ENCODE measurements at regions not wholly inside any gene's neighbourhood (a gene's known extent, or its start where the extent isn't known, plus 50 kb on each side); places are given as distances from the start of the nearest gene placed in this dataset.

DNA sequence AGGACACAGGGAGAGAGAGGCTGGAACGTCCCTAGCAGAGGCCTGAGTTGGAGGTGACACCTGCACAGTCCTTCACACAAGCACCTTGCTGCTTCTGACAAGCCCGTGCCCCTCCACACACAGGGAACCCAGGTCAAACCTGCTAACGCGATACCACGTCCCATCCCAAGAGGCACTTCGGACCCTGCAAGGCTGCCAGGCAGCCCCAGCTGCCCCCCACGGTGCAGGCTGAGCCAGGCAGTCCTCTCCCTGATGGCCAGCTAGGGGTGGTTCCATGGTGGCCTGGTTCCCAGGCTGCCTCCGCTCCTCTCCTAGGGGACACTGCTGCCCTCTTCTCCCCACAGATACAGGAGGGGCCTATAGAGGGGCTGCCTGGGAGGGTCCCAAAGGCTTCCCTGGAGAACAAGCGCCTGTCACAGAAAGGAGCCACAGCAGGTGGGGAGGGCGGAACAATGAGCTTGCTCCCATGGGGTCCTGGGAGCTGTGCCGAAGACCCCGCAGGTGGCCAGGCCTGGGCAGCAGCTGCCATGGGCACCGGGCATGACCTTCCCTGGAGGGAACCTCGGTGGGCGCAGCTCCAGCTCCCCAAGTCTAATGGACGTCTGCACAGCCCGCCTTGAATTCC, 434.2 kb upstream of the MYT1L start:
- Histone ChIP-seq H3K27ac (no peak overlapping the region), H3K36me3 (replicated peaks in 1 of 2; ENCODE audit: insufficient read depth in 1 of 2, low read depth in 2 of 2) (no peaks in the 10 kb centered on the region), H3K27me3 (no peaks in the 10 kb centered on the region), H3K4me1 (no peaks in the 10 kb centered on the region), H3K9me3 (no peaks in the 10 kb centered on the region), H3K4me3 (no peak overlapping the region)
- DNase-seq = no peak
- no peak for TF ChIP-seq POLR2A (IDR thresholded peaks at IDR 0.05)
- TF ChIP-seq, protein P1, sequence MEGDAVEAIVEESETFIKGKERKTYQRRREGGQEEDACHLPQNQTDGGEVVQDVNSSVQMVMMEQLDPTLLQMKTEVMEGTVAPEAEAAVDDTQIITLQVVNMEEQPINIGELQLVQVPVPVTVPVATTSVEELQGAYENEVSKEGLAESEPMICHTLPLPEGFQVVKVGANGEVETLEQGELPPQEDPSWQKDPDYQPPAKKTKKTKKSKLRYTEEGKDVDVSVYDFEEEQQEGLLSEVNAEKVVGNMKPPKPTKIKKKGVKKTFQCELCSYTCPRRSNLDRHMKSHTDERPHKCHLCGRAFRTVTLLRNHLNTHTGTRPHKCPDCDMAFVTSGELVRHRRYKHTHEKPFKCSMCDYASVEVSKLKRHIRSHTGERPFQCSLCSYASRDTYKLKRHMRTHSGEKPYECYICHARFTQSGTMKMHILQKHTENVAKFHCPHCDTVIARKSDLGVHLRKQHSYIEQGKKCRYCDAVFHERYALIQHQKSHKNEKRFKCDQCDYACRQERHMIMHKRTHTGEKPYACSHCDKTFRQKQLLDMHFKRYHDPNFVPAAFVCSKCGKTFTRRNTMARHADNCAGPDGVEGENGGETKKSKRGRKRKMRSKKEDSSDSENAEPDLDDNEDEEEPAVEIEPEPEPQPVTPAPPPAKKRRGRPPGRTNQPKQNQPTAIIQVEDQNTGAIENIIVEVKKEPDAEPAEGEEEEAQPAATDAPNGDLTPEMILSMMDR (IDR thresholded peaks at IDR 0.05) = no peak
- WGBS, 2 donors = 72 to 75% methylated on average over 10 to 15 of the region's 17 CpGs
- intact Hi-C loops (cut with DNase I) = no loop called here
- ATAC-seq = no peak

DNA sequence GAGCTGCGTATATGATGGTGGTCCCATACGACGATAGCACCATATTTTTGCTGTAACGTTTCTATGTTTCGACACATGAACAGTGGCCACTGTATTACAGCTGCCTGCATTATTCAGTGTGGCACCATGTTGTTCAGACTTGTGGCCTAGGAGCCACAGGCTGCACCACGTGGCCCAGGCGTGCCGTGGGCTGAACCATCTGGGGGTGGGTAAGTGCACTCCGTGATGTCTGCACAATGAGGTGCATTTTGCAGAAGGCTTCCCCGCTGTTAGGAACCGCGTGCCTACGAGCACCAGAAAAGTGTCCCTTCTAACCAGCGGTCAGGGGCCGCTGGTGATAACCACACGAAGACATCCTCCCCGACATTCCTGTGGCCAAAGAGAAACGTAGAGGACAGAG, 433.7 kb upstream of the MYT1L start:
- TF ChIP-seq, protein P1 (IDR thresholded peaks at IDR 0.05) = no peak
- no peak for TF ChIP-seq POLR2A (IDR thresholded peaks at IDR 0.05)
- ATAC-seq = no peak

DNA sequence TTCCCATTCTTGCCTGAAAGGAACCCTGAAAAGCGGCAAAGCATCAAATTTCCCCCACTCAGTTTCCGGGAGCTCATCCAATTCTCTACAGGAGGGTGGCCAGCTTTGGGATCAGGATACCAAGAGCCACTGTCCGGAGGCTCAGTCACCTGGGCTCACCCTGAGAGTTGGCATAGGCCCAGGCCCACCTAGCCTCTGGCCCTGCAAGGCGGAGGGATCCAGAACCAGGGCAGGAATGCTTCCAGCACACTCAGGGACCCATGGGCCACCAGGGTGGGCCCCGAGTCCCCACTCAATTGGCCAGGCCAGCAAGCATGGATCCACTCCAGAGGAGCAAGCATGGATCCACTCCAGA, 432.9 kb upstream of the MYT1L start:
- H3K9me3 ChIP-seq = no peaks in the 10 kb centered on the region
- H3K27me3 ChIP-seq = no peaks in the 10 kb centered on the region
- TF ChIP-seq POLR2A (IDR thresholded peaks at IDR 0.05) = no peak
- TF ChIP-seq, protein P1 (IDR thresholded peaks at IDR 0.05) = no peak
- H3K4me3 ChIP-seq = no peak overlapping the region
- DNase-seq (no peak), ATAC-seq (no peak)
- intact Hi-C loops (cut with DNase I) = no loop called here
- 89% methylated on average over 5 of the region's 5 CpGs; no CpG with 5 or more reads in 1 of the 2 donors for WGBS, 2 donors
- H3K36me3 ChIP-seq (replicated peaks in 1 of 2; ENCODE audit: insufficient read depth in 1 of 2, low read depth in 2 of 2) = no peaks in the 10 kb centered on the region
- no peak overlapping the region for H3K27ac ChIP-seq
- no peaks in the 10 kb centered on the region for H3K4me1 ChIP-seq

More for the DNA sequence above, 433.7 kb upstream of the MYT1L start:
- Histone ChIP-seq H3K27ac (no peak overlapping the region), H3K36me3 (replicated peaks in 1 of 2; ENCODE audit: insufficient read depth in 1 of 2, low read depth in 2 of 2) (no peaks in the 10 kb centered on the region), H3K4me3 (no peak overlapping the region), H3K9me3 (no peaks in the 10 kb centered on the region), H3K4me1 (no peaks in the 10 kb centered on the region), H3K27me3 (no peaks in the 10 kb centered on the region)
- no peak for DNase-seq
- intact Hi-C loops (cut with DNase I) = no loop called here
- WGBS, 2 donors = 84 to 86% methylated on average over 18 of the region's 18 CpGs

DNA sequence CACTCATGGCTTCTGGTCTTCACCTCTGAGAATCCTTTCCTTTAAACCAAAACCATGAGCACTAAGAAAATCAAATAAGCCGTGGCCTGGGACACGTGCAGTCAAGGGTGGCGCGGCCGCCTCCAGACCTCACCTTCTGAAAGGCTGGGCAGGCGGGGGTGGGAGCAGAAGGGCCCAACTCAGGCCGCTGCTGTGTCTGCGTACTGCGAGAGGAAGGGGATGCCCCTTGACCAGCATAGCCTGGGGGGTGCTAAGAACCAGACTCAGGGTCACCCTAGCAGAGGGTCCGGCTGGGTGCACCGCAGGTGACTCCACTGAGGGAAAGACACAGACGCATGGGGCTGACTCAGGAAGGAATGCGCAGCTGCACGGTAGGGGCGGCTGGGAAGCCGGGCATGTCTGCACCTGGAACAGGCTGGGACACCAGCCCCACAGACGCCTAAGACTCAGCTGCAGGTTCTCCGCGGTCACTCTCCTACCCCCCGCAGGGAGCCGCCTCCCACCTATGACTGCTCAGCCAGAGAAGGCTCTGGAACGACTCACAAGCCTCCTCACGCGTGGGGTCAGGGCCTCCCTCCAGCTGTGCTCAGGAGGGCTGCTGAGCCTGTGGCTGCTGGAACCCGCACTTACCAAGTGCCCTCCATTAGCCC, 432.4 kb upstream of the MYT1L start:
- intact Hi-C loops (cut with DNase I) = no loop called here
- ATAC-seq (no peak), DNase-seq (no peak)
- TF ChIP-seq, protein P1 (IDR thresholded peaks at IDR 0.05) = no peak
- no peak for TF ChIP-seq POLR2A (IDR thresholded peaks at IDR 0.05)
- WGBS, 2 donors = 75 to 78% methylated on average over 21 to 25 of the region's 25 CpGs
- H3K4me1 ChIP-seq = no peaks in the 10 kb centered on the region
- H3K9me3 ChIP-seq = no peaks in the 10 kb centered on the region
- no peak overlapping the region for H3K27ac ChIP-seq
- no peaks in the 10 kb centered on the region for H3K27me3 ChIP-seq
- H3K4me3 ChIP-seq = no peak overlapping the region
- H3K36me3 ChIP-seq (replicated peaks in 1 of 2; ENCODE audit: insufficient read depth in 1 of 2, low read depth in 2 of 2) = no peaks in the 10 kb centered on the region

DNA sequence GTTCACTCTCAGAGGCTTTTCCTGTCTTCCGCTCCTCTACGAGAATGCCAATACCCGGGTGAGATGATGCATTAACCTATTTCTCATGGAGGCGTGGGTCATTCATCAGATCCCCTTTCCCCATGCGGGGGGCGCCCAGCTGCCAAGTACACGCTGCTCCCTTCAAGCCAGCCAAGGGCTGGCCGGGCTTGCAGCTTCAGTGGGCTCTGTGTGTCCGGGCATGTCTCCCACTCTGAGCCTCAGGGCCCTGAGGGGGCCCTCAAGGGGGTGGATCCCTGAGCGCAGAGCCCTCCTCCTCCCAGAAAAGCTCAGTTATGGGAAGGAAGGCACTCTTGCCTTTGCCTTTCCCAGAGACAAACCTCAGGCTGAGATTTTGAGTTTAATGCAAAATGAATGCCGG, 431.8 kb upstream of the MYT1L start:
- Histone ChIP-seq H3K27ac (no peak overlapping the region), H3K36me3 (replicated peaks in 1 of 2; ENCODE audit: insufficient read depth in 1 of 2, low read depth in 2 of 2) (no peaks in the 10 kb centered on the region), H3K9me3 (no peaks in the 10 kb centered on the region), H3K27me3 (no peaks in the 10 kb centered on the region), H3K4me1 (no peaks in the 10 kb centered on the region), H3K4me3 (no peak overlapping the region)
- WGBS, 2 donors = 70 to 73% methylated on average over 10 to 11 of the region's 11 CpGs
- ATAC-seq = no peak
- TF ChIP-seq, protein P1 (IDR thresholded peaks at IDR 0.05) = no peak
- TF ChIP-seq POLR2A (IDR thresholded peaks at IDR 0.05) = no peak
- no peak for DNase-seq
- intact Hi-C loops (cut with DNase I) = no loop called here

All from body of pancreas (tissue), 4 donors.